HFF-Myc (cell line): ENCODE measurements at regions not wholly inside any gene's neighbourhood (a gene's known extent, or its start where the extent isn't known, plus 50 kb on each side); places are given as distances from the start of the nearest gene placed in this dataset.
"Not testable (repeated sequence)": the region's sequence is repeated elsewhere in the genome, so short reads cannot be mapped to it uniquely, and the experiment has no call there.

Experiments
- DNase-seq: peaks from one replicate; pipeline ENCODE4 v3.0.0-alpha.2; 2011; ENCODE audit warnings: low read depth; ENCODE audit errors: extremely low read depth
- H3K4me3 ChIP-seq: replicated peaks from 2 replicates; pipeline ENCODE4 v1.5.1; 2011; ENCODE audit warnings: low read depth, mild to moderate bottlenecking, control low read depth, low read length
- TF ChIP-seq, protein P1 (sequence below): IDR thresholded peaks from 2 replicates; pipeline ENCODE4 v1.5.1; 2012; ENCODE audit warnings: mild to moderate bottlenecking, low read depth, low read length, control low read depth; ENCODE audit errors: missing control alignments

- H3K4me3 ChIP-seq: no peak overlapping the region
- TF ChIP-seq, protein P1, sequence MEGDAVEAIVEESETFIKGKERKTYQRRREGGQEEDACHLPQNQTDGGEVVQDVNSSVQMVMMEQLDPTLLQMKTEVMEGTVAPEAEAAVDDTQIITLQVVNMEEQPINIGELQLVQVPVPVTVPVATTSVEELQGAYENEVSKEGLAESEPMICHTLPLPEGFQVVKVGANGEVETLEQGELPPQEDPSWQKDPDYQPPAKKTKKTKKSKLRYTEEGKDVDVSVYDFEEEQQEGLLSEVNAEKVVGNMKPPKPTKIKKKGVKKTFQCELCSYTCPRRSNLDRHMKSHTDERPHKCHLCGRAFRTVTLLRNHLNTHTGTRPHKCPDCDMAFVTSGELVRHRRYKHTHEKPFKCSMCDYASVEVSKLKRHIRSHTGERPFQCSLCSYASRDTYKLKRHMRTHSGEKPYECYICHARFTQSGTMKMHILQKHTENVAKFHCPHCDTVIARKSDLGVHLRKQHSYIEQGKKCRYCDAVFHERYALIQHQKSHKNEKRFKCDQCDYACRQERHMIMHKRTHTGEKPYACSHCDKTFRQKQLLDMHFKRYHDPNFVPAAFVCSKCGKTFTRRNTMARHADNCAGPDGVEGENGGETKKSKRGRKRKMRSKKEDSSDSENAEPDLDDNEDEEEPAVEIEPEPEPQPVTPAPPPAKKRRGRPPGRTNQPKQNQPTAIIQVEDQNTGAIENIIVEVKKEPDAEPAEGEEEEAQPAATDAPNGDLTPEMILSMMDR: no peak
- no peak for DNase-seq
Observed at GRCh38 chr2:160592993-160593392, 99.4 kb upstream of the RBMS1 start.

DNA sequence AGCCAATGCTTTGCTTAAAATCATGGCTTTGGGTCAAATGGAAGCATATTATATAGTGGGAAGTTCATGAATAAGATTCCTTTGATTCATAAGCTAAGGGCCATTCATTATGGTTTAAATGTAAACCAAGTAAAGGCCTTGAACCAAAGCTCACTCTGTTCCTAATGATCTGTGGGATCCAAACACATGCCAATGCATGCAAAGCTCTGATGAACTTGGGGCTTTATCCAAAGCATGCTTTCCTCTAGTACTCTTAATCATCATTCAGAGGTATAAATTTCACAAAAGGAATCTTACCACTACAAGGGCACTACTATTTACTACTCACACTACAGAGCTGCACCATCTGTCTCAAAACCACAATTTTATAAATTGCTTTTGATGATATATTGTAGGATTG, 102.8 kb upstream of the RBMS1 start:
- TF ChIP-seq, protein P1: no peak
- H3K4me3 ChIP-seq: no peak overlapping the region
- no peak for DNase-seq

DNA sequence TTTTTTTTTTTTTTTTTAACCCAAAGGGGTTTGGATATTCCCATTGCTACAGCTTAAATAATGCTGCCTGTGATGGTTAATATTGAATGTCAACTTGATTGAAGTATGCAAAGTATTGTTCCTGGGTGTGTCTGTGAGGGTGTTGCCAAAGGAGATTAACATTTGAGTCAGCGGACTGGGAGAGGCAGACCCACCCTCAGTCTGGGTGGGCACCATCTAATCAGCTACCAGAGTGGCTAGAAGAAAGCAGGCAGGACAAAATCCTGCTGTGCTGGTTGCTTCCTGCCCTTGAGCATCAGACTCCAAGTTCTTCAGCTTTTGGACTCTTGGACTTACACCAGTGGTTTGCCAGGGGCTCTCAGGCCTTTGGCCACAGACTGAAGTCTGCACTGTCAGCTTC, 106.8 kb upstream of the RBMS1 start:
- DNase-seq, H3K4me3 ChIP-seq: not testable (repeated sequence)

DNA sequence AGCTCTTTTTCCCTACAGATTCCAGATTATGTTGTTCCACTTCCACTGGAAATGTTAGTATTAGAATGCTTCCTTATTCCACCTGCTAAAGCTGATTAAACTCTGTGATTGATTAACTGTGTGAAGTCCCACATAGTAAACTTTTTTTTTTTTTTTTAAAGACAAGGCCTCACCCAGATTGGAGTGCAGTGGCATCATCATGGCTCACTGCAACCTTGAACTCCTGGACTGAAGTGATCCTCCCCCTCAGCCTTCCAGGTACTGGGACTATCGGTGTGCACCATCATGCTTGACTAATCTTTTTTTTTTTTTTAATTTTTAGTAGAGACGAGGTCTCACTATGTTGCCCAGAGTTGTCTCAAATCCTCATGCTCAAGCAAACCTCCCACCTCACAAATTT, 108.5 kb upstream of the RBMS1 start:
- no peak for DNase-seq

GRCh38 chr2:160603771-160604510, 110.3 kb upstream of the RBMS1 start:
- TF ChIP-seq, protein P1: no peak
- DNase-seq: no peak

More for the DNA sequence above, 108.5 kb upstream of the RBMS1 start:
- H3K4me3 ChIP-seq: no peak overlapping the region
- TF ChIP-seq, protein P1: no peak

DNA sequence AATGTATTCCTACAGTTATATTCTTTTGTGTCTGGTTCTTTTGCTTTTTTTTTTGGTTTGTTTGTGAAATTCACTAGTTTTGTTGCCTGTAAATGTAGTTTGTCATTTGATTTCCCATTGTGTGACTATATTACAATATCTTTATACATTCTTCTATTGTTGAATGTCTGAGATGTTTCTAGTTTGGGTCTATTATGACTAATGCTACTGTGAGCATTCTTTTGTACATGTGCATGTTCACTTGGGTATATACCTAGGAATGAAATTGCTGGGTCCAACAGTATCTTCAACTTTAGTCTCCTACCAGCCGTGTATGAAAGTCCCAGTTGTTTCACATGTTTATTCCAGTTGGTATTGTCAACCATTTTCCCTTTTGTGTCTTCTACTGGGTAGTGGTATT, 112.7 kb upstream of the RBMS1 start:
- no peak for DNase-seq
- TF ChIP-seq, protein P1: no peak
- H3K4me3 ChIP-seq: no peak overlapping the region

More at GRCh38 chr2:160603771-160604510, 110.3 kb upstream of the RBMS1 start:
- no peak overlapping the region for H3K4me3 ChIP-seq

DNA sequence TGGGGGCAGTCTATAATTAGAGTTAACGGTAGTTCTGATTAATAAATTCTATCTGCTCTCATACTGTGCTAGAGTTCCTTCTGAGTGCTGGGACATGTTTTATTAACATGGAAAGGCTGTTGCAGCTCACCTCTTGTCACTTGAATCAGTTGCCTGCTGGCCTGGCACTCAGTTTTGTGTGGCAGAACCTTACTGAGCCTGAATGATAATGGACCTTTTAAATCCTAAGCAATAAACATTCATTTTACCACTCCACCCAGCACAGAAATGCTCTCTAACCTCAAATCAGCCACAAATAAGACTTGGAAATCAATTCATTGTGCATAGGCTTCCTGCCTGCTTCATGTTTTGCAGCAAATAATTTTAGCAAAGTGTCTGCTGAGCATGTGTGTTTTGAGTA, 115.0 kb upstream of the RBMS1 start:
- DNase-seq: no peak
- TF ChIP-seq, protein P1: no peak
- H3K4me3 ChIP-seq: no peak overlapping the region
